K562 (cell line): ENCODE measurements at regions not wholly inside any gene's neighbourhood (a gene's known extent, or its start where the extent isn't known, plus 50 kb on each side); places are given as distances from the start of the nearest gene placed in this dataset.

Experiments used
- EZH2 ChIP-seq: IDR thresholded peaks from 2 replicates; pipeline ENCODE4 v1.6.1; 2012; ENCODE audit warnings: low read depth, mild to moderate bottlenecking, inconsistent platforms, low read length, borderline replicate concordance
- FOS ChIP-seq: IDR thresholded peaks from 3 replicates; pipeline ENCODE4 v1.6.1; 2011; ENCODE audit not compliant: insufficient read length; ENCODE audit errors: extremely low read depth
- MAX ChIP-seq: sonication (generic); formaldehyde crosslinking; IDR thresholded peaks from 2 replicates; pipeline ENCODE4 v1.9.0; 2022; ENCODE audit warnings: mild to moderate bottlenecking, missing genetic modification reagents
- MEF2A ChIP-seq: IDR thresholded peaks from 2 replicates; pipeline ENCODE4 v1.6.1; 2011; ENCODE audit warnings: low read depth, mild to moderate bottlenecking, low read length, moderate library complexity; ENCODE audit not compliant: control insufficient read depth
- RAD21 ChIP-seq, 2 experiments: fragments of 250-450 bp in 1 of 2; fragments of 450-650 bp in 1 of 2; sonication (Bioruptor Pico) in 1 of 2; formaldehyde crosslinking in 1 of 2; IDR thresholded peaks in 1 of 2; conservative IDR thresholded peaks in 1 of 2; 2 replicates each; pipeline versions ENCODE4 v1.4.0 to v1.8.0; 2020 to 2022; ENCODE audit warnings: mild to moderate bottlenecking in 2 of 2, moderate library complexity in 1 of 2
- SRF ChIP-seq, 2 experiments: fragments of 250-450, 450-650 bp in 1 of 2; sonication (Bioruptor Pico) in 1 of 2; sonication (generic) in 1 of 2; formaldehyde crosslinking; IDR thresholded peaks; 2 replicates each; pipeline versions ENCODE4 v1.5.0 to v1.5.1; 2020 to 2022; ENCODE audit warnings: mild to moderate bottlenecking in 1 of 2, missing genetic modification reagents in 1 of 2

GRCh38 chr5:89816038-89816437 lies 593.5 kb downstream of the CETN3 start:
- TF ChIP-seq EZH2, result no peak
- no peak for TF ChIP-seq MAX
- no peak for TF ChIP-seq FOS
- no peak for TF ChIP-seq SRF (CRISPR knock-in tag; IDR thresholded peaks at IDR 0.05)
- TF ChIP-seq MEF2A, result no peak
- no peak for TF ChIP-seq RAD21 (CRISPR knock-in tag; conservative IDR thresholded peaks at IDR 0.05 in 1 of 2, IDR thresholded peaks at IDR 0.05 in 1 of 2)
